H9 (cell line): ENCODE measurements at regions not wholly inside any gene's neighbourhood (a gene's known extent, or its start where the extent isn't known, plus 50 kb on each side); places are given as distances from the start of the nearest gene placed in this dataset.

Experiments
- DNase-seq: peaks from one replicate; pipeline ENCODE4 v3.0.0-alpha.2; 2017
- H2AFZ ChIP-seq: one replicate; pipeline ENCODE4 v1.6.1; 2013; ENCODE audit warnings: mild to moderate bottlenecking, low read length, control low read depth, moderate library complexity
- H2AK5ac ChIP-seq: 2 replicates; pipeline ENCODE4 v1.6.1; 2013; ENCODE audit warnings: low read length, control low read depth, mixed read lengths; ENCODE audit not compliant: insufficient read length
- H2BK120ac ChIP-seq: one replicate; pipeline ENCODE4 v1.6.1; 2013; ENCODE audit warnings: low read depth, mild to moderate bottlenecking, low read length, control low read depth, inconsistent platforms; ENCODE audit not compliant: poor library complexity, severe bottlenecking
- H2BK12ac ChIP-seq: 2 replicates; pipeline ENCODE4 v1.6.1; 2013; ENCODE audit warnings: low read length, control low read depth, mixed read lengths, low read depth; ENCODE audit not compliant: insufficient read length
- H2BK15ac ChIP-seq: 2 replicates; pipeline ENCODE4 v1.6.1; 2013; ENCODE audit warnings: low read depth, low read length, control low read depth
- H2BK20ac ChIP-seq: one replicate; pipeline ENCODE4 v1.6.1; 2013; ENCODE audit warnings: low read depth, mild to moderate bottlenecking, low read length, control low read depth, inconsistent platforms; ENCODE audit not compliant: poor library complexity, severe bottlenecking
- H2BK5ac ChIP-seq: 2 replicates; pipeline ENCODE4 v1.6.1; 2013; ENCODE audit warnings: low read length, control low read depth, mixed read lengths; ENCODE audit not compliant: insufficient read length
- H3K14ac ChIP-seq: 2 replicates; pipeline ENCODE4 v1.6.1; 2013; ENCODE audit warnings: low read length, control low read depth; ENCODE audit not compliant: insufficient read depth
- H3K18ac ChIP-seq: 2 replicates; pipeline ENCODE4 v1.6.1; 2013; ENCODE audit warnings: low read depth, mild to moderate bottlenecking, mixed read lengths, low read length, control low read depth; ENCODE audit not compliant: insufficient read length
- H3K23ac ChIP-seq: 2 replicates; pipeline ENCODE4 v1.6.1; 2013; ENCODE audit warnings: low read length, control low read depth, mixed read lengths, low read depth; ENCODE audit not compliant: insufficient read length
- H3K23me2 ChIP-seq: 2 replicates; pipeline ENCODE4 v1.6.1; 2013; ENCODE audit warnings: low read depth, mild to moderate bottlenecking, mixed read lengths, low read length, control low read depth; ENCODE audit not compliant: insufficient read length, poor library complexity, severe bottlenecking
- H3K27ac ChIP-seq: 2 replicates; pipeline ENCODE4 v1.5.1; 2013; ENCODE audit warnings: low read length, control low read depth, mixed read lengths, low read depth; ENCODE audit not compliant: insufficient read length
- H3K27me3 ChIP-seq: 2 replicates; pipeline ENCODE4 v1.6.1; 2013; ENCODE audit warnings: low read length, control low read depth, inconsistent platforms; ENCODE audit not compliant: insufficient read depth
- H3K4ac ChIP-seq: 2 replicates; pipeline ENCODE4 v1.6.1; 2013; ENCODE audit warnings: low read depth, mild to moderate bottlenecking, control low read depth, inconsistent platforms, low read length, moderate library complexity
- H3K4me1 ChIP-seq: 2 replicates; pipeline ENCODE4 v1.6.1; 2013; ENCODE audit warnings: low read length, control low read depth, inconsistent platforms; ENCODE audit not compliant: insufficient read depth
- H3K4me2 ChIP-seq: 2 replicates; pipeline ENCODE4 v1.6.1; 2013; ENCODE audit warnings: low read length, control low read depth, mixed read lengths; ENCODE audit not compliant: insufficient read length, insufficient read depth
- H3K56ac ChIP-seq: 2 replicates; pipeline ENCODE4 v1.6.1; 2013; ENCODE audit warnings: low read depth, mild to moderate bottlenecking, mixed read lengths, low read length, control low read depth; ENCODE audit not compliant: insufficient read length
- H3K79me1 ChIP-seq: 2 replicates; pipeline ENCODE4 v1.6.1; 2013; ENCODE audit warnings: low read depth, mild to moderate bottlenecking, moderate library complexity, low read length, control low read depth, inconsistent platforms; ENCODE audit not compliant: insufficient read depth, poor library complexity, severe bottlenecking
- H3K79me2 ChIP-seq: 2 replicates; pipeline ENCODE4 v1.6.1; 2013; ENCODE audit warnings: low read length, control low read depth, inconsistent platforms; ENCODE audit not compliant: insufficient read depth
- H3K9ac ChIP-seq: 2 replicates; pipeline ENCODE4 v1.6.1; 2013; ENCODE audit warnings: low read length, control low read depth, mixed read lengths; ENCODE audit not compliant: insufficient read length; ENCODE audit errors: extremely low read depth
- H3K9me3 ChIP-seq: one replicate; pipeline ENCODE4 v1.6.1; 2013; ENCODE audit warnings: low read depth, low read length, inconsistent platforms; ENCODE audit not compliant: control insufficient read depth
- H3T11ph ChIP-seq: one replicate; pipeline ENCODE4 v1.6.1; 2013; ENCODE audit warnings: mild to moderate bottlenecking, low read length, control low read depth, inconsistent platforms
- H4K20me1 ChIP-seq: one replicate; pipeline ENCODE4 v1.6.1; 2013; ENCODE audit not compliant: control insufficient read depth, insufficient read length, insufficient read depth
- H4K5ac ChIP-seq: 2 replicates; pipeline ENCODE4 v1.6.1; 2013; ENCODE audit warnings: low read depth, mild to moderate bottlenecking, mixed read lengths, low read length, control low read depth; ENCODE audit not compliant: insufficient read length
- H4K8ac ChIP-seq: replicated peaks from 2 replicates; pipeline ENCODE4 v1.6.1; 2013; ENCODE audit warnings: low read length, control low read depth, mixed read lengths, low read depth; ENCODE audit not compliant: insufficient read length
- H4K91ac ChIP-seq: 2 replicates; pipeline ENCODE4 v1.6.1; 2013; ENCODE audit warnings: low read depth, mild to moderate bottlenecking, moderate library complexity, mixed read lengths, low read length, control low read depth; ENCODE audit not compliant: insufficient read length
- H3K27ac Mint-ChIP-seq, 3 experiments: 2 replicates in 2 of 3; 3 replicates in 1 of 3; pipeline ENCODE4 v1.8.0; 2020 to 2021; ENCODE audit warnings: mixed read lengths in 3 of 3, mild to moderate bottlenecking in 1 of 3, moderate library complexity in 1 of 3
- H3K27me3 Mint-ChIP-seq: 2 replicates; pipeline ENCODE4 v1.8.0; 2021; ENCODE audit warnings: low read depth, mild to moderate bottlenecking, moderate library complexity, mixed read lengths
- H3K36me3 Mint-ChIP-seq, 3 experiments: 2 replicates in 2 of 3; 3 replicates in 1 of 3; pipeline ENCODE4 v1.8.0; 2020 to 2021; ENCODE audit warnings: low read depth in 3 of 3, mixed read lengths in 3 of 3; ENCODE audit not compliant: insufficient read depth in 1 of 3
- H3K4me1 Mint-ChIP-seq, 2 experiments: 2 replicates each; pipeline ENCODE4 v1.8.0; 2020; ENCODE audit warnings: mixed read lengths in 2 of 2
- H3K4me3 Mint-ChIP-seq, 2 experiments: 2 replicates in 1 of 2; 3 replicates in 1 of 2; pipeline ENCODE4 v1.8.0; 2020 to 2021; ENCODE audit warnings: mild to moderate bottlenecking in 2 of 2, mixed read lengths in 2 of 2, moderate library complexity in 1 of 2
- H3K9me3 Mint-ChIP-seq, 2 experiments: 2 replicates in 1 of 2; 3 replicates in 1 of 2; pipeline ENCODE4 v1.8.0; 2020; ENCODE audit warnings: mild to moderate bottlenecking in 2 of 2, mixed read lengths in 2 of 2, moderate library complexity in 1 of 2
- WGBS: extraction: QIAGEN DNeasy Blood & Tissue Kit; methylation state at CpG from one replicate; pipeline ENCODE4 v1.1.7; 2013; ENCODE audit warnings: missing lambda C conversion rate, low lambda C conversion rate, mixed read lengths; ENCODE audit not compliant: insufficient read length; ENCODE audit errors: extremely low coverage; 5-methylcytosine and 5-hydroxymethylcytosine counted together
- TF ChIP-seq, protein P1 (sequence below): fragments of 200-600 bp; sonication (generic); conservative IDR thresholded peaks from 3 replicates; pipeline ENCODE4 v1.8.0; 2021; ENCODE audit warnings: antibody characterized with exemption, mild to moderate bottlenecking

DNA sequence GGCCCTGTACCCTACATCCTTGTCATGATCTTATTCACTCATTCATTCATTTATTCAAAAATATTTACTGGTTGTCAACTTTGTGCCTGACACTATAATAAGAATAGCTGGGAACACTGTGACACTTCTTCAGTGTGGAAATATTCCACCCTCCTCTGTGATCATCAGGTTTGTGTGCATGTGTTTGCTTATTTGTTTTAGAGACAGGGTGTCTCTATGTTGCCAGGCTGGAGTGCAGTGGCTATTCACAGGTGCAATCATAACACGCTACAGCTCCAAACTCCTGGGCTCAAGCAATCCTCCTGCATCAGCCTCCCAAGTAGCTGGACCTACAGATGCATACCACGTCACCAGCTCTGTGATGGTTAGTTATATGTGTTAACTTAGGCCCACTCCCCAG is 50.0 kb upstream of the PLCL2 start:
- peaks cover 23 to 45% of the 10 kb centered on the region in 2 experiments for H3K4me1 Mint-ChIP-seq
- H3K36me3 Mint-ChIP-seq = no peaks in the 10 kb centered on the region
- H3K56ac ChIP-seq = no peak overlapping the region
- no peaks in the 10 kb centered on the region for H3K27me3 ChIP-seq
- no peak overlapping the region for H3K18ac ChIP-seq
- TF ChIP-seq, protein P1, sequence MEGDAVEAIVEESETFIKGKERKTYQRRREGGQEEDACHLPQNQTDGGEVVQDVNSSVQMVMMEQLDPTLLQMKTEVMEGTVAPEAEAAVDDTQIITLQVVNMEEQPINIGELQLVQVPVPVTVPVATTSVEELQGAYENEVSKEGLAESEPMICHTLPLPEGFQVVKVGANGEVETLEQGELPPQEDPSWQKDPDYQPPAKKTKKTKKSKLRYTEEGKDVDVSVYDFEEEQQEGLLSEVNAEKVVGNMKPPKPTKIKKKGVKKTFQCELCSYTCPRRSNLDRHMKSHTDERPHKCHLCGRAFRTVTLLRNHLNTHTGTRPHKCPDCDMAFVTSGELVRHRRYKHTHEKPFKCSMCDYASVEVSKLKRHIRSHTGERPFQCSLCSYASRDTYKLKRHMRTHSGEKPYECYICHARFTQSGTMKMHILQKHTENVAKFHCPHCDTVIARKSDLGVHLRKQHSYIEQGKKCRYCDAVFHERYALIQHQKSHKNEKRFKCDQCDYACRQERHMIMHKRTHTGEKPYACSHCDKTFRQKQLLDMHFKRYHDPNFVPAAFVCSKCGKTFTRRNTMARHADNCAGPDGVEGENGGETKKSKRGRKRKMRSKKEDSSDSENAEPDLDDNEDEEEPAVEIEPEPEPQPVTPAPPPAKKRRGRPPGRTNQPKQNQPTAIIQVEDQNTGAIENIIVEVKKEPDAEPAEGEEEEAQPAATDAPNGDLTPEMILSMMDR = no peak
- no peak overlapping the region for H2BK15ac ChIP-seq
- no peaks in the 10 kb centered on the region for H3K79me2 ChIP-seq
- H3K4me3 Mint-ChIP-seq = no peak overlapping the region
- no peak overlapping the region for H2BK120ac ChIP-seq
- no peak overlapping the region for H3K4me2 ChIP-seq
- no peak overlapping the region for H2BK20ac ChIP-seq
- H4K20me1 ChIP-seq = no peaks in the 10 kb centered on the region
- H3K27ac Mint-ChIP-seq = no peak overlapping the region
- H3K9ac ChIP-seq = no peak overlapping the region
- no peak for DNase-seq
- H4K5ac ChIP-seq = no peak overlapping the region
- no peak overlapping the region for H3K4ac ChIP-seq
- no peaks in the 10 kb centered on the region for H3K27me3 Mint-ChIP-seq
- H3K23ac ChIP-seq = no peak overlapping the region
- H3T11ph ChIP-seq = no peak overlapping the region
- H4K91ac ChIP-seq = no peak overlapping the region
- no peak overlapping the region for H2BK5ac ChIP-seq
- no peaks in the 10 kb centered on the region for H3K9me3 ChIP-seq
- H4K8ac ChIP-seq = no peak overlapping the region
- no peak overlapping the region for H2AK5ac ChIP-seq
- H2BK12ac ChIP-seq = no peak overlapping the region
- no peaks in the 10 kb centered on the region for H3K9me3 Mint-ChIP-seq
- H3K23me2 ChIP-seq = no peaks in the 10 kb centered on the region
- H3K4me1 ChIP-seq = peaks cover 6% of the 10 kb centered on the region; the same call in 1 of the 2 replicates
- H3K27ac ChIP-seq = no peak overlapping the region
- H2AFZ ChIP-seq = no peak overlapping the region
- H3K14ac ChIP-seq = no peak overlapping the region
- H3K79me1 ChIP-seq = no peaks in the 10 kb centered on the region
- no CpG with 5 or more reads among the region's 2 CpGs for WGBS
